NCI-H146 treated with DMSO at 0.1 percent for 48 hours (cell line): ENCODE measurements at regions not wholly inside any gene's neighbourhood (a gene's known extent, or its start where the extent isn't known, plus 50 kb on each side); places are given as distances from the start of the nearest gene placed in this dataset.

Experiments
- DNase-seq: peaks from one replicate; lab custom pipeline; 2025; ENCODE audit not compliant: unreplicated experiment; lab: John Stamatoyannopoulos, UW

- DNase-seq = no peak
These were observed 639.7 kb upstream of the USP24 start for GRCh38 chr1:55854911-55855310.

GRCh38 chr1:55848906-55849305 lies 633.7 kb upstream of the USP24 start:
- DNase-seq = no peak

GRCh38 chr1:55846051-55846450 lies 630.9 kb upstream of the USP24 start:
- no peak for DNase-seq

DNA sequence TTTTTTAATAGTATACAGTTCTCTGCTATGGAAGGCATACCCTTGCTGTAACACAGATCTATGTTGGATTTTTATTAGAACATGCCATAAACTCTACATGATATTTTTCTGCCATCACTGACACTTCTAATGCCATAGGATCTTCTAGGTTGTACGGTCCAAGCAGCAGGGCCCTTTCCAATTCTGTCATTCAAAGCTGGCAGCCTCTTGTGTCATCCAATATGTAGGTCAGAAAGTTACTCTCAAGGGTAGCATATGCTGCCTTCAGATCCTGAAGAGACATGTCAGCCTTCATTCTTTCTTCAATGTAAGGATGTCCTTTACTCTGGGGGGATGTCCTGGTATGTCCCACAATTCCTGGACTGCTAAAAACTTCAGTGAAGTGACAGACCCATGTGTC lies 629.2 kb upstream of the USP24 start:
- no peak for DNase-seq

- DNase-seq = no peak
These were observed 624.5 kb upstream of the USP24 start for GRCh38 chr1:55839626-55840025.

GRCh38 chr1:55839221-55839620 lies 624.1 kb upstream of the USP24 start:
- DNase-seq = no peak

DNA sequence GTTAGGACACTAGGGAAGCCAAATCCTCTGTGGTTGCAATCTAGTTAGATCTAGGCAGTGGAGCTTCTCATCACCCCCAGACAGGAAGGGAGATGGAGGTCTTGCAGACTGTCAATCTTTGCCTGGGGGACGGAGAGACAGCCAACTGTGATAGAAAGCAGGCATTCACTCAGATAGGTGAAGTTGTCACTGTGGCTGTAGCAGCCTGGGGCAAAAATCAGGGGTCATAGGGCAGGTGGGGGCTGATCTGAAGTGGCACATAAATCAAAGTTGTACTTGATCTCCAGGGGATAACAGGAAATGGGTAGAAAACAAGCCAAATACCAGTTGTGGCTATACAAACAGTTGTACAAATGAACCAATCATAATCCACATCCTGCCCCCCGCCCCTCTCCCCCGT lies 620.9 kb upstream of the USP24 start:
- DNase-seq = no peak

DNA sequence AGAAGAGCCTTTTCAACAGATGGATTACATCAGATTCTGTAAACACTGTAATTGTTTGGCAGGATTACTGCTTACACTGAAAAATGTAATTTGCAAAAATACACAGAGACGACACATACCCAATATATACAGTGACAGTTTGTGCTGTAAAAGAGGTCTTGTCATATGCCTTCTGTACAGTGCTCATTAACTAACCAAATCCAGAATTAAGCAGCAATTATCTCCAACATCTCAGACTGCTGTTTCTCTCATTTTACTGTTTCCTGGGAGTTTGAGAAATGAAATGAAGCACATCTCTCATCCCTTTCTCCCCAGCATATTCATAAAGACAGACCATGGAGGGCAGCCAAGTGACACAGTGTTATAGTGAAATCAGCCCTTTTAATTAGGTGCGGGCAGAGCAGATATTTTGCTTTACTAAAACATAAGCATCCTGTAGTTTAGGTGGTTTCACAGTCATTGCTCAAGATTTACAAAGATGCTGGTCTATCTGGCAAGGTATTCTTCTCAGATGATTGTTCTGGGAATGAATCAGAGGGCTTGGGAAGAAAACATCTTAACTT lies 618.4 kb upstream of the USP24 start:
- no peak for DNase-seq

DNA sequence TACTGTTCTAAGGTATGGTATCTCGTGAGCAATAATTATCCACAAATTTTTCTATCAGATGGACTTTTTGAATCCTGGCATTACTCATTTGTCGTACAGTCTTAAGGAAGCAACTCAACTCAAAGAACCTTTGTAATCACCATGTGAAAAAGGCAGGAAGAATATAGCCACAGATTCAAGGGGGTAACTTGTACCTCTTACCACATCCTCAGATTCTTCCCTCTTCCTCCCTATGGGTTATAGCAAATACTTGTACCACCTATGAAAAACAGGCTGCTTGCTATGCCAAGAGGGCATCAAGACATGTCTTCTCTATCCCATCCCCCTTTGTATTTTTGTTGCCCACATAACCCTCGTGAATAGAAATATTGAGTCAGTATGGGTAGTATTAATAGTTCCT lies 616.6 kb upstream of the USP24 start:
- no peak for DNase-seq

DNA sequence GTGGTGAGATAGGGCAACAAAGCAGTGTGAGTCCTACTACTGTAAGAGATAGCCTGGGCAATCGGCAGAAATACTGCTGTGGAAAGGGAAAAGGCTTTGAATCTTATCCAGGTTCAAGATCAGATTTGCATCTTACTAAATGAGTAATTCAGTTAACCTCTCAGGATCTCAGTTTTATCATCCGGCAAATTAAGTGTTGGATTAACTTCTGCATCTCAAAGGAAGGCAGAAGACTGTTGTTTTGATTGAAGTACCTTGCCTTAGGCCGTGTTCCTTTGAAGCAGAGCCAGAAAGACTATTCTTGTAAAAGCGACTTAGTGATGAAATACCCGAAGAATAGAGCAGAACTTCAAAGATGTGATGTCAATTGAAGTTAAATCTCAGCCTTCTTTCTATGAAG lies 612.9 kb upstream of the USP24 start:
- DNase-seq = no peak

GRCh38 chr1:55827350-55827749 lies 612.2 kb upstream of the USP24 start:
- no peak for DNase-seq

GRCh38 chr1:55826381-55827080 lies 611.4 kb upstream of the USP24 start:
- DNase-seq = no peak

DNA sequence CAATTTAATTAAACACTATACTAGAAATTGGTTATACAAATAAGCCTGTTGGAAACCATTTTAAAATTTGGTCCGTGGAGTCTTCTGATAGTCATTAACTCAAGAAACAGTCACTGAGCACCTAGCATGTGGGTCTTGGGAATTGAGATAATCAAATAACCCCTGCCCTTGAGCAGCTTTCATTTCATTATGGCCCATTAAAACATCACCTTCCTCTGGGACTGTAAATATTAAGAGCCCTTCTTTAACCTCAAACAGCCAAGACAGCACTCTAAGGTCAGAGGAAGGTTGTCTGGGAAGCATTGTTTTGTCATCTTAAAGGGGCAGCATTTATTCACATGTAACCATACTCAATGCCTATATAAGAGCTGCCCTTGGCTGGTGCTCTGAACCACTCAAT lies 610.3 kb upstream of the USP24 start:
- no peak for DNase-seq

- DNase-seq = no peak
These were observed 609.1 kb upstream of the USP24 start for GRCh38 chr1:55824251-55824640.

DNA sequence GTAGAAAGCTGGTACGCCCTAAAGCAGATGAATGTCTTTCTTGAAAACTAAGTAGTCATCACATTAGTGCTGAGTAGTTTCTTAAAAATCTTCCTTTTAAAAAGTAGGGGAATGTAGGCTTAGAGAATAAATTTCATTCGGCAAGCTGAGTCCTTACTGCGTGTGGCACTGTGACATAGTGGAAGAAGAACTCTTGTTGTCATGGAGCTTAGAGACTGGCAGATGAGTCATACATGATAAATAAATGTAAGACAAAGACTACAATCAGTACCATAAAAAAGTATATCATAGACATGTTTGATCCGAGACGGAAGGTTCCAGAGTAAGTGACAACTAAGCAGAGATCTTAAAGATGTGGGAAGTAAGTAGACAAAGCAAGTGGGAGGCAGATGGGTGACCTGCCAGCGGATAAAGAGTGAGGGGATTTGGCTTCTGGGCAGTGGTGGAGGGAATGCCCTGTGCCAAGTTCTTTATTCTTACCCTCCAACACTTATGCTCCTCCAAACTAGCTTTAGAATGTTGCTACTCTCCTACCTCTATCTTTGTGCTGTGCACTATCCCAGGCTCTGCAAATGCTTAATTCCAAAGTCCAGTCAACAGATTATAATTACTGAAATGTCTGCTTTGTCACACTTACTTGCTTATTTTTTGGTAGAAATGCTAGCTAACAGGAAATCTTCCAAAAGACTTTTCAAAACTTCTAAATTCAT lies 608.5 kb upstream of the USP24 start:
- DNase-seq = no peak

DNA sequence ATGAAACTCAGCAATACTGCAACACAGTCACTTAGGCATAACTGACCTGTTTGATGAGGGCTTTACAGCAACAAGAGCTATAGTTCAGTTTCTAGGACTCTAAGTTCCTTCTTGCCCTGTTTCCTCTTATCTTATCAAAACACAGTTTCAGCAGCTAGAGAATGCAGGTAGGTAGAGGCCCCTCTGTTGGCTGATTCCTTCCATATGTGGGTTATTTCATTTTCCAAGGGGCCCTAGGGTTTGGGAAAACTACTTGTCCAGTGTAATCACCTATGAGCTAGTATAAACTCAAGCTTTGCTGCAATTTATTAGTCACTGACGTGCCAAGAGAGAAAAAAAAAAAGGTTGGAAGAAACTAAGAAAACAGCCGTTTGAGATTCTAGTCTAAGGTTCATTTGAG lies 607.7 kb upstream of the USP24 start:
- no peak for DNase-seq

- DNase-seq = no peak
These were observed 606.1 kb upstream of the USP24 start for GRCh38 chr1:55821234-55821633.

GRCh38 chr1:55820501-55820900 lies 605.3 kb upstream of the USP24 start:
- DNase-seq = no peak

GRCh38 chr1:55819011-55819410 lies 603.8 kb upstream of the USP24 start:
- DNase-seq = no peak

GRCh38 chr1:55816456-55817426 lies 601.6 kb upstream of the USP24 start:
- DNase-seq = no peak

DNA sequence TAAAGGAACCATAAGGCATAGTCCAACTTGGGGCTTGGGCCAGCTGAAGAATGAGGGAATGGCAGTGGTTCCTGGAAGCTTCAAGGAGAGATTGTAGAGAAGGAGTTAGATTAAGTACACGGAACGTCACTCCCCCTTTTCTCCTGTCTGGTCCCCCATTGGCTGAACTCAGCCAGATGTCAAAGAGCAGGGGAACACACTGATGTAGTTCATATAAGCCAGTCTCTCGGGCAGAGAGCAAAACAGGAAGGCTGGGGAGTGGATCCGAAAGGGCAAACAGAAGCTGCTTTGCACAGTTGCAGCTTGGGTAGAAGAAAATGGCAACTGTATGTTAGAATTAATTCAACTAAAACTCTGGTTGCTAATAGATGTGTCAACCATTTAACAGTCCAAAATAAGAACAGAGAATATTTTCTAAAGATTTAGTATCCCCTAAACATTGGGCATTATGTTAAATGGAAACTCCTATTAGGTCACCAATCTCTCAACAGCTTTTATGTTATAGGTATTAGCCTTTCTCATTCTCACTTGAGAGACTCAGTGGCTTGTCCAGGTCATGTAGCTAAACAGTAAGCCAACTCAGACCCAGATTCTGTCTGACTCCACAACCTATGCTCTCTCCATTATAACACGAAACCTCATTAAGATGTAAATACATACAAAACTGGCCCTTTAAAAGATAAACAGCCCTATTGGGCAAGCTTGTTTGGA lies 600.7 kb upstream of the USP24 start:
- DNase-seq = no peak
